ENCODE measurements at regions not wholly inside any gene's neighbourhood (a gene's known extent, or its start where the extent isn't known, plus 50 kb on each side); places are given as distances from the start of the nearest gene placed in this dataset.
"Not testable (repeated sequence)": the region's sequence is repeated elsewhere in the genome, so short reads cannot be mapped to it uniquely, and the experiment has no call there.

GRCh38 chr5:145408048-145408341, 427.1 kb downstream of the PRELID2 start:
- WGBS, 2 donors: 86 to 100% methylated on average over 1 of the region's 1 CpG
- no peak overlapping the region for H3K27ac ChIP-seq
- TF ChIP-seq CTCF (IDR thresholded peaks at IDR 0.05) (no peak), POLR2A (IDR thresholded peaks at IDR 0.05) (no peak)

GRCh38 chr5:145407300-145408047, 427.7 kb downstream of the PRELID2 start:
- Histone ChIP-seq H3K36me3 (no peaks in the 10 kb centered on the region), H3K4me3 (no peak overlapping the region), H3K9me3 (peaks cover 0 to 51% (median 24%) of the 10 kb centered on the region in 3 donors), H3K4me1 (no peaks in the 10 kb centered on the region), H3K27me3 (no peaks in the 10 kb centered on the region), H3K27ac (no peak overlapping the region)
- no peak for TF ChIP-seq CTCF (IDR thresholded peaks at IDR 0.05)
- intact Hi-C loops (cut with DNase I): loop anchor here (2.0 kb wide), 1 partner anchor 27 kb away; no protein-coding TSS in a partner anchor
- WGBS, 2 donors: 62 to 73% methylated on average over 2 of the region's 2 CpGs
- no peak for DNase-seq

More at GRCh38 chr5:145408048-145408341, 427.1 kb downstream of the PRELID2 start:
- Histone ChIP-seq H3K36me3 (no peaks in the 10 kb centered on the region), H3K4me3 (no peak overlapping the region), H3K4me1 (no peaks in the 10 kb centered on the region), H3K9me3 (peaks cover 0 to 55% (median 28%) of the 10 kb centered on the region in 3 donors), H3K27me3 (no peaks in the 10 kb centered on the region)
- intact Hi-C loops (cut with DNase I): loop anchor here (2.0 kb wide), 1 partner anchor 27 kb away; no protein-coding TSS in a partner anchor
- DNase-seq: no peak

GRCh38 chr5:145403992-145404391, 431.1 kb downstream of the PRELID2 start:
- Histone ChIP-seq H3K4me1 (no peaks in the 10 kb centered on the region), H3K27ac (no peak overlapping the region), H3K4me3 (no peak overlapping the region), H3K36me3 (no peaks in the 10 kb centered on the region), H3K27me3 (no peaks in the 10 kb centered on the region), H3K9me3 (peaks cover 0 to 21% (median 9%) of the 10 kb centered on the region in 3 donors)
- TF ChIP-seq POLR2A (IDR thresholded peaks at IDR 0.05): no peak
- TF ChIP-seq CTCF (IDR thresholded peaks at IDR 0.05): no peak
- WGBS, 2 donors: 80 to 81% methylated on average over 5 to 7 of the region's 7 CpGs
- intact Hi-C loops (cut with DNase I): no loop called here
- no peak for DNase-seq

- DNase-seq: no peak
- Histone ChIP-seq H3K27ac (no peak overlapping the region), H3K27me3 (no peaks in the 10 kb centered on the region), H3K4me1 (no peaks in the 10 kb centered on the region), H3K4me3 (no peak overlapping the region), H3K36me3 (no peaks in the 10 kb centered on the region), H3K9me3 (no peaks in the 10 kb centered on the region)
- intact Hi-C loops (cut with DNase I): no loop called here
- 57 to 75% methylated on average over 1 of the region's 1 CpG for WGBS, 2 donors
- TF ChIP-seq POLR2A (IDR thresholded peaks at IDR 0.05): no peak
- no peak for TF ChIP-seq CTCF (IDR thresholded peaks at IDR 0.05)
These were observed 438.3 kb downstream of the PRELID2 start for GRCh38 chr5:145396888-145397287.

GRCh38 chr5:145395151-145395550, 440.0 kb downstream of the PRELID2 start:
- H3K4me3 ChIP-seq; H3K27ac ChIP-seq; DNase-seq; H3K27me3 ChIP-seq; H3K9me3 ChIP-seq; intact Hi-C loops (cut with DNase I); H3K4me1 ChIP-seq; H3K36me3 ChIP-seq: not testable (repeated sequence)
- WGBS, 2 donors: 83 to 88% methylated on average over 4 to 7 of the region's 7 CpGs

GRCh38 chr5:145393426-145393825, 441.7 kb downstream of the PRELID2 start:
- DNase-seq: no peak
- no peaks in the 10 kb centered on the region for H3K36me3 ChIP-seq
- TF ChIP-seq CTCF (IDR thresholded peaks at IDR 0.05) (no peak), POLR2A (IDR thresholded peaks at IDR 0.05) (no peak)
- H3K9me3 ChIP-seq: no peaks in the 10 kb centered on the region
- H3K27me3 ChIP-seq: no peaks in the 10 kb centered on the region
- intact Hi-C loops (cut with DNase I): no loop called here
- 58 to 60% methylated on average over 3 of the region's 3 CpGs for WGBS, 2 donors
- H3K4me1 ChIP-seq: no peaks in the 10 kb centered on the region
- no peak overlapping the region for H3K27ac ChIP-seq
- no peak overlapping the region for H3K4me3 ChIP-seq

All from esophagus squamous epithelium (tissue), 5 donors.